DND-41 (cell line): ENCODE measurements at regions not wholly inside any gene's neighbourhood (a gene's known extent, or its start where the extent isn't known, plus 50 kb on each side); places are given as distances from the start of the nearest gene placed in this dataset.

ENCODE experiments used
- EZH2 ChIP-seq: IDR thresholded peaks from 3 replicates; pipeline ENCODE4 v1.6.1; 2012; ENCODE audit warnings: borderline replicate concordance, low read depth, mild to moderate bottlenecking, moderate library complexity, low read length, inconsistent platforms; ENCODE audit not compliant: severe bottlenecking
- TF ChIP-seq, protein P1 (sequence below): IDR thresholded peaks from 2 replicates; pipeline ENCODE4 v1.5.1; 2012; ENCODE audit warnings: borderline replicate concordance, low read length, moderate library complexity, mild to moderate bottlenecking; ENCODE audit not compliant: poor library complexity, severe bottlenecking; ENCODE audit errors: extremely low read depth

DNA sequence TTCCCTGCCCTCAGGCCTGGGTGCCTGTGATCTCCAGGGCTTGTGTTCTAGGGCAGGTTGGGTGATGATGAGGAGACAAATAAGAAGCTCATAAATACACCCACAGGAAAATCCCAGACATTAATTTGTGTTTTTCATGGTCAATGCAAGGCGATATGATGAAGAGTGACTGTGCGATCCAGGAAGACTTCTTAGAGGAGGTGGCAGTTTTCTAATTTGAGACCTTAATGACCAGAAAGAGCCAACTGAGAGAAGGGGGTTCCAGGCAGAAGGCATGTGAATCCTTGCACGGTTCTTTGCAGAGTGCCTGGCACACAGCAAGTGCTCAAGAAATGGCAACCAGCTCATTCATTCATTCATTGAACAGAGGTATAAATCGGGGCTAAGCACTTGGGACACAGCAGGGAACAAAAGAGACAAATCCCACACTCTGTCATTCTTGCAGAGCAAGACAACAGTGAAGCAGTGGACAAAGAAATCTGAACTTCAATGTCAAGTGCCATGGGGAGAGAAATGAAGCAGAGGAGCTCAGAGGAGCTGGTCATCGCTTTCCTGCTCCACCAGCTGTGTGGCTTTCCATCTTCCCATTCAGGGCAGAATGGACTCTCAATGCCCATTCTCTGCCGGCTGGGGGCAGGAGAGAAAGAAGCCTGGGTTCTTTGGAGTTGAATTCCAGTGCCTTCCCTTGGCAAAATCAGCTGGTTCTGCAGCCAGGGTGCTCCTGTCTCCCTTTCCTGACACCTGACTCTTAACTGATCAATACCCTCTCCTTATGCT lies 128.3 kb downstream of the AACS start:
- TF ChIP-seq, protein P1, sequence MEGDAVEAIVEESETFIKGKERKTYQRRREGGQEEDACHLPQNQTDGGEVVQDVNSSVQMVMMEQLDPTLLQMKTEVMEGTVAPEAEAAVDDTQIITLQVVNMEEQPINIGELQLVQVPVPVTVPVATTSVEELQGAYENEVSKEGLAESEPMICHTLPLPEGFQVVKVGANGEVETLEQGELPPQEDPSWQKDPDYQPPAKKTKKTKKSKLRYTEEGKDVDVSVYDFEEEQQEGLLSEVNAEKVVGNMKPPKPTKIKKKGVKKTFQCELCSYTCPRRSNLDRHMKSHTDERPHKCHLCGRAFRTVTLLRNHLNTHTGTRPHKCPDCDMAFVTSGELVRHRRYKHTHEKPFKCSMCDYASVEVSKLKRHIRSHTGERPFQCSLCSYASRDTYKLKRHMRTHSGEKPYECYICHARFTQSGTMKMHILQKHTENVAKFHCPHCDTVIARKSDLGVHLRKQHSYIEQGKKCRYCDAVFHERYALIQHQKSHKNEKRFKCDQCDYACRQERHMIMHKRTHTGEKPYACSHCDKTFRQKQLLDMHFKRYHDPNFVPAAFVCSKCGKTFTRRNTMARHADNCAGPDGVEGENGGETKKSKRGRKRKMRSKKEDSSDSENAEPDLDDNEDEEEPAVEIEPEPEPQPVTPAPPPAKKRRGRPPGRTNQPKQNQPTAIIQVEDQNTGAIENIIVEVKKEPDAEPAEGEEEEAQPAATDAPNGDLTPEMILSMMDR: no peak
- TF ChIP-seq EZH2: no peak
